ENCODE measurements at regions not wholly inside any gene's neighbourhood (a gene's known extent, or its start where the extent isn't known, plus 50 kb on each side); places are given as distances from the start of the nearest gene placed in this dataset.

- TF ChIP-seq ZFAT (CRISPR knock-in tag; conservative IDR thresholded peaks at IDR 0.05) (no peak), NR3C1 (CRISPR knock-in tag; IDR thresholded peaks at IDR 0.05) (no peak), KAT8 (CRISPR knock-in tag; IDR thresholded peaks at IDR 0.05) (peak; percentile 62), HNRNPL (IDR thresholded peaks at IDR 0.05; ENCODE audit: low read depth, low read length) (0 out of 2 replicates have a peak, but pooled peaks have one; percentile 63), PAF1 (CRISPR knock-in tag; IDR thresholded peaks at IDR 0.05) (no peak), PHF5A (CRISPR knock-in tag; IDR thresholded peaks at IDR 0.05; ENCODE audit: low read depth, unreplicated experiment) (no peak), RFXAP (CRISPR knock-in tag; IDR thresholded peaks at IDR 0.05; ENCODE audit: borderline replicate concordance) (no peak), SIN3B (IDR thresholded peaks at IDR 0.05; ENCODE audit: low read length) (no peak), CBX5 (CRISPR knock-in tag; IDR thresholded peaks at IDR 0.05; ENCODE audit: borderline replicate concordance) (peak; percentile 72; the same call in 1 of the 2 replicates), ZNF329 (CRISPR knock-in tag; IDR thresholded peaks at IDR 0.05; ENCODE audit: low read depth) (no peak), ZNF225 (CRISPR knock-in tag; IDR thresholded peaks at IDR 0.05) (no peak; the same call in 1 of the 2 replicates), TEAD2 (CRISPR knock-in tag; IDR thresholded peaks at IDR 0.05) (no peak), ZFP37 (CRISPR knock-in tag; IDR thresholded peaks at IDR 0.05; ENCODE audit: borderline replicate concordance) (no peak), MBNL3 (CRISPR knock-in tag; conservative IDR thresholded peaks at IDR 0.05) (no peak), FOXO1 (CRISPR knock-in tag; IDR thresholded peaks at IDR 0.05) (peak; percentile 36; the same call in 1 of the 2 replicates), ZNF615 (CRISPR knock-in tag; IDR thresholded peaks at IDR 0.05; ENCODE audit: borderline replicate concordance) (no peak), ZGPAT (CRISPR knock-in tag; IDR thresholded peaks at IDR 0.05) (peak; percentile 87), ZNF557 (CRISPR knock-in tag; IDR thresholded peaks at IDR 0.05) (no peak), FOXA1 (IDR thresholded peaks at IDR 0.05) (no peak), FOXA1 (CRISPR knock-in tag; IDR thresholded peaks at IDR 0.05) (peak; percentile 83), STAT5B (CRISPR knock-in tag; IDR thresholded peaks at IDR 0.05) (no peak), ISX (CRISPR knock-in tag; conservative IDR thresholded peaks at IDR 0.05) (no peak), NCOA5 (CRISPR knock-in tag; IDR thresholded peaks at IDR 0.05) (no peak), ZNF747 (CRISPR knock-in tag; IDR thresholded peaks at IDR 0.05; ENCODE audit: borderline replicate concordance) (no peak), MEIS1 (CRISPR knock-in tag; IDR thresholded peaks at IDR 0.05; ENCODE audit: borderline replicate concordance) (0 out of 2 replicates have a peak, but pooled peaks have one; percentile 11), ZNF891 (CRISPR knock-in tag; IDR thresholded peaks at IDR 0.05) (no peak)
- TF ChIP-seq, protein P1, sequence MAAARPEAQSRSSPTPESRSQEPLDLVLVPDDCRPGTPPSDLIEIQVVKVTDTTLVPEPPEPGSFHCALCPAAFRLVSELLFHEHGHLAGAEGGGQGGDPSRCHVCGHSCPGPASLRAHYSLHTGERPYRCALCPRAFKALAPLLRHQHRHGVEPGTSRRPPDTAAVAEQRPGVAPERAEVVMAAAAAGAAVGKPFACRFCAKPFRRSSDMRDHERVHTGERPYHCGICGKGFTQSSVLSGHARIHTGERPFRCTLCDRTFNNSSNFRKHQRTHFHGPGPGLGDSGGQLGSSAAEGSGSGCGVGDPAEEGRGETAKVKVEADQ (CRISPR knock-in tag; IDR thresholded peaks at IDR 0.05; ENCODE audit: borderline replicate concordance) = no peak
- TF ChIP-seq, protein P2, sequence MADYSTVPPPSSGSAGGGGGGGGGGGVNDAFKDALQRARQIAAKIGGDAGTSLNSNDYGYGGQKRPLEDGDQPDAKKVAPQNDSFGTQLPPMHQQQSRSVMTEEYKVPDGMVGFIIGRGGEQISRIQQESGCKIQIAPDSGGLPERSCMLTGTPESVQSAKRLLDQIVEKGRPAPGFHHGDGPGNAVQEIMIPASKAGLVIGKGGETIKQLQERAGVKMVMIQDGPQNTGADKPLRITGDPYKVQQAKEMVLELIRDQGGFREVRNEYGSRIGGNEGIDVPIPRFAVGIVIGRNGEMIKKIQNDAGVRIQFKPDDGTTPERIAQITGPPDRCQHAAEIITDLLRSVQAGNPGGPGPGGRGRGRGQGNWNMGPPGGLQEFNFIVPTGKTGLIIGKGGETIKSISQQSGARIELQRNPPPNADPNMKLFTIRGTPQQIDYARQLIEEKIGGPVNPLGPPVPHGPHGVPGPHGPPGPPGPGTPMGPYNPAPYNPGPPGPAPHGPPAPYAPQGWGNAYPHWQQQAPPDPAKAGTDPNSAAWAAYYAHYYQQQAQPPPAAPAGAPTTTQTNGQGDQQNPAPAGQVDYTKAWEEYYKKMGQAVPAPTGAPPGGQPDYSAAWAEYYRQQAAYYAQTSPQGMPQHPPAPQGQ (CRISPR knock-in tag; IDR thresholded peaks at IDR 0.05; ENCODE audit: borderline replicate concordance) = peak; percentile 94; the same call in 1 of the 2 replicates
- TF ChIP-seq, protein P3, sequence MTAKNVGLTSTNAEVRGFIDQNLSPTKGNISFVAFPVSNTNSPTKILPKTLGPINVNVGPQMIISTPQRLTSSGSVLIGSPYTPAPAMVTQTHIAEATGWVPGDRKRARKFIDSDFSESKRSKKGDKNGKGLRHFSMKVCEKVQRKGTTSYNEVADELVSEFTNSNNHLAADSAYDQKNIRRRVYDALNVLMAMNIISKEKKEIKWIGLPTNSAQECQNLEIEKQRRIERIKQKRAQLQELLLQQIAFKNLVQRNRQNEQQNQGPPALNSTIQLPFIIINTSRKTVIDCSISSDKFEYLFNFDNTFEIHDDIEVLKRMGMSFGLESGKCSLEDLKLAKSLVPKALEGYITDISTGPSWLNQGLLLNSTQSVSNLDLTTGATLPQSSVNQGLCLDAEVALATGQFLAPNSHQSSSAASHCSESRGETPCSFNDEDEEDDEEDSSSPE (CRISPR knock-in tag; IDR thresholded peaks at IDR 0.05) = 0 out of 2 replicates have a peak, but pooled peaks have one; percentile 35
These were observed 100.7 kb upstream of the SLC25A33 start (continued) for GRCh38 chr1:9438431-9439073.
